ENCODE measurements at regions not wholly inside any gene's neighbourhood (a gene's known extent, or its start where the extent isn't known, plus 50 kb on each side); places are given as distances from the start of the nearest gene placed in this dataset.

DNA sequence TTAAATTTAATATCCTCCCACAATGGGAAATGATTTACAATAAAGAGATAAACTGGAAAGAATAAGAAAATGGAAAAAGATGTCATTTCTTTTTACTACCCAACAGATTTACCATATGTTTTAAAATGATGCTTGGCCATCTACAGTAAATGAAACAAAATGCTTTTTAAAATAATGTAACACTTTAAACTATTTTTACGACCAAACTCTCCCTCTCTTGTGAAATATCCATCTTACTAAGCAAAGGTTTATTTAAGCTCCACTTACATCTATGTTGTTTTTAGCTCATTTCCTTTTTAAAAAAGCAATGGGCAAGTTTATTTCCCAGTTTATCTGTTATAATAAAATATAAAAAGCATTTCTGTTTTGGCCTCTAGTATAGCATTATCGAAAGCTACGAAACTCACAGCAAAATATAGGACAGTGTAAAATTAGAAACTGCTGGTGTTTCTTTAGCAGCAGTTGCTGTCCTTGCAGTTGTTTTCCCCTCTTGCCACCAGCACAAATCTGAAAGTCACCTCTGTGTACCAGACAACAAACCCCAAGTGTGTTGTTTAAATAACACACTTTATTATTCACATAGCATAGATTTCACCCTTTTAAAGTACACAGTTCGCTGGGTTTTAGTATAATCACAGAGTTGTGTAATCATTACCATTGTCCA lies 195.1 kb downstream of the CDRT15L2 start:
- Histone ChIP-seq H4K20me1 (ENCODE audit: insufficient read depth, low read length) (no peaks in the 10 kb centered on the region), H3F3A (ENCODE audit: insufficient read depth, low read length) (peaks cover 18% of the 10 kb centered on the region; the same call in 1 of the 2 replicates), H3K4me1 (ENCODE audit: low read length) (peaks cover 32% of the 10 kb centered on the region), H3K4me3 (ENCODE audit: low read length) (peak overlapping the region; percentile 39), H3K36me3 (replicated peaks; ENCODE audit: insufficient read depth, low read length) (no peaks in the 10 kb centered on the region), H3K27me3 (replicated peaks; ENCODE audit: insufficient read depth, low read length) (no peaks in the 10 kb centered on the region), H3K79me2 (ENCODE audit: low read length) (no peaks in the 10 kb centered on the region), H3K4me2 (ENCODE audit: low read depth, low read length) (peak overlapping the region; percentile 68), H3K27ac (ENCODE audit: low read length) (peak overlapping the region; percentile 70), H3K9me2 (replicated peaks; ENCODE audit: insufficient read depth, low read length) (no peaks in the 10 kb centered on the region), H3K9me3 (replicated peaks; ENCODE audit: insufficient read depth, low read length) (no peaks in the 10 kb centered on the region), H2AFZ (ENCODE audit: low read length) (peak overlapping the region; percentile 24; the same call in 1 of the 2 replicates), H3K9ac (ENCODE audit: low read length) (peak overlapping the region; percentile 32)
- DNase-seq = peak; percentile 69
- no peak for TF ChIP-seq EZH2phosphoT487 (IDR thresholded peaks at IDR 0.05; ENCODE audit: low read length)
- TF ChIP-seq, protein P1, sequence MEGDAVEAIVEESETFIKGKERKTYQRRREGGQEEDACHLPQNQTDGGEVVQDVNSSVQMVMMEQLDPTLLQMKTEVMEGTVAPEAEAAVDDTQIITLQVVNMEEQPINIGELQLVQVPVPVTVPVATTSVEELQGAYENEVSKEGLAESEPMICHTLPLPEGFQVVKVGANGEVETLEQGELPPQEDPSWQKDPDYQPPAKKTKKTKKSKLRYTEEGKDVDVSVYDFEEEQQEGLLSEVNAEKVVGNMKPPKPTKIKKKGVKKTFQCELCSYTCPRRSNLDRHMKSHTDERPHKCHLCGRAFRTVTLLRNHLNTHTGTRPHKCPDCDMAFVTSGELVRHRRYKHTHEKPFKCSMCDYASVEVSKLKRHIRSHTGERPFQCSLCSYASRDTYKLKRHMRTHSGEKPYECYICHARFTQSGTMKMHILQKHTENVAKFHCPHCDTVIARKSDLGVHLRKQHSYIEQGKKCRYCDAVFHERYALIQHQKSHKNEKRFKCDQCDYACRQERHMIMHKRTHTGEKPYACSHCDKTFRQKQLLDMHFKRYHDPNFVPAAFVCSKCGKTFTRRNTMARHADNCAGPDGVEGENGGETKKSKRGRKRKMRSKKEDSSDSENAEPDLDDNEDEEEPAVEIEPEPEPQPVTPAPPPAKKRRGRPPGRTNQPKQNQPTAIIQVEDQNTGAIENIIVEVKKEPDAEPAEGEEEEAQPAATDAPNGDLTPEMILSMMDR (IDR thresholded peaks at IDR 0.05; ENCODE audit: low read length) = no peak
- no peak for TF ChIP-seq EZH2 (optimal IDR thresholded peaks at IDR 0.05; ENCODE audit: low read depth, low read length)

DNA sequence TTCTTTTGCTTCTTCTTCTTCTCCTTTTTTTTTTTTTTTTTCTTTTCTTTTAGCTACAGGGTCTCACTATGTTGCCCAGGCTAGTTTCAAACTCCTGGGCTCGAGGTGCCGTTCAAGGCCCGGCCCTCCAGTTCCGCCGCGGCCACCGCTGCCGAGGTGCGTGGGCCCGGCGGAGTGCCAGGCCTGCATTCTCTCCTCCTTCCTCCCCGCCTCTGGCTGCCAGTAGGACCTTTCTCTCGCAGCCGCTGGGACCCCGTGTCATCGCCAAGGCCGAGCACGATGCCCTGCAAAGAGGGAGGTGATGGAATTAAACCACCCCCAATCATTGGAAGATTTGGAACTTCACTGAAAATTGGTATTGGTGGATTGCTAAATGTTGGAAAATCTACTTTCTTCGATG lies 195.8 kb downstream of the CDRT15L2 start:
- Histone ChIP-seq H4K20me1 (ENCODE audit: insufficient read depth, low read length) (no peaks in the 10 kb centered on the region), H3K9me2 (replicated peaks; ENCODE audit: insufficient read depth, low read length) (no peaks in the 10 kb centered on the region), H3K27ac (ENCODE audit: low read length) (peak overlapping the region; percentile 70; the same call in 1 of the 2 replicates), H3K9me3 (replicated peaks; ENCODE audit: insufficient read depth, low read length) (no peaks in the 10 kb centered on the region), H3F3A (ENCODE audit: insufficient read depth, low read length) (peaks cover 18% of the 10 kb centered on the region; the same call in 1 of the 2 replicates), H3K9ac (ENCODE audit: low read length) (peak overlapping the region; percentile 32; the same call in 1 of the 2 replicates), H3K79me2 (ENCODE audit: low read length) (no peaks in the 10 kb centered on the region), H3K4me3 (ENCODE audit: low read length) (no peak overlapping the region), H3K4me1 (ENCODE audit: low read length) (peaks cover 32% of the 10 kb centered on the region), H2AFZ (ENCODE audit: low read length) (peak overlapping the region; percentile 24), H3K36me3 (replicated peaks; ENCODE audit: insufficient read depth, low read length) (no peaks in the 10 kb centered on the region), H3K4me2 (ENCODE audit: low read depth, low read length) (peak overlapping the region; percentile 68; the same call in 1 of the 2 replicates), H3K27me3 (replicated peaks; ENCODE audit: insufficient read depth, low read length) (no peaks in the 10 kb centered on the region)
- TF ChIP-seq, protein P1 (IDR thresholded peaks at IDR 0.05; ENCODE audit: low read length) = no peak
- TF ChIP-seq EZH2phosphoT487 (IDR thresholded peaks at IDR 0.05; ENCODE audit: low read length) (no peak), EZH2 (optimal IDR thresholded peaks at IDR 0.05; ENCODE audit: low read depth, low read length) (no peak)
- no peak for DNase-seq

- H4K20me1 ChIP-seq (ENCODE audit: insufficient read depth, low read length) = no peaks in the 10 kb centered on the region
- H3K9me3 ChIP-seq (replicated peaks; ENCODE audit: insufficient read depth, low read length) = no peaks in the 10 kb centered on the region
- H3K27me3 ChIP-seq (replicated peaks; ENCODE audit: insufficient read depth, low read length) = no peaks in the 10 kb centered on the region
- H3K4me1 ChIP-seq (ENCODE audit: low read length) = peaks cover 23% of the 10 kb centered on the region
- no peak overlapping the region for H3K4me3 ChIP-seq (ENCODE audit: low read length)
- H3K79me2 ChIP-seq (ENCODE audit: low read length) = no peaks in the 10 kb centered on the region
- no peak overlapping the region for H3K9ac ChIP-seq (ENCODE audit: low read length)
- no peak overlapping the region for H3K4me2 ChIP-seq (ENCODE audit: low read depth, low read length)
- DNase-seq = no peak
- H3F3A ChIP-seq (ENCODE audit: insufficient read depth, low read length) = peaks cover 15% of the 10 kb centered on the region; the same call in 1 of the 2 replicates
- no peak for TF ChIP-seq EZH2 (optimal IDR thresholded peaks at IDR 0.05; ENCODE audit: low read depth, low read length)
- TF ChIP-seq EZH2phosphoT487 (IDR thresholded peaks at IDR 0.05; ENCODE audit: low read length) = no peak
- TF ChIP-seq, protein P1 (IDR thresholded peaks at IDR 0.05; ENCODE audit: low read length) = no peak
- H2AFZ ChIP-seq (ENCODE audit: low read length) = no peak overlapping the region
- no peaks in the 10 kb centered on the region for H3K36me3 ChIP-seq (replicated peaks; ENCODE audit: insufficient read depth, low read length)
- H3K27ac ChIP-seq (ENCODE audit: low read length) = no peak overlapping the region
- H3K9me2 ChIP-seq (replicated peaks; ENCODE audit: insufficient read depth, low read length) = no peaks in the 10 kb centered on the region
These were observed 200.0 kb downstream of the CDRT15L2 start for GRCh38 chr17:20779521-20779920.

Data from MM.1S (cell line).